ENCODE measurements at regions not wholly inside any gene's neighbourhood (a gene's known extent, or its start where the extent isn't known, plus 50 kb on each side); places are given as distances from the start of the nearest gene placed in this dataset.

- peak overlapping the region; percentile 69 to 89 for H3K9ac ChIP-seq (ENCODE audit: low read depth in 1 of 2, low read length in 2 of 2)
- 17% methylated on average over 2 of the region's 2 CpGs for WGBS
- peak overlapping the region; percentile 80 to 99 for H3K27ac ChIP-seq (ENCODE audit: low read depth in 1 of 2, low read length in 2 of 2)
- H3K4me1 ChIP-seq (ENCODE audit: control insufficient read depth in 4 of 4, insufficient read depth in 4 of 4, low read length in 3 of 4), result peaks cover 11 to 43% (median 31%) of the 10 kb centered on the region in 4 donors
- no peaks in the 10 kb centered on the region for H3K36me3 ChIP-seq (ENCODE audit: control insufficient read depth in 4 of 4, insufficient read depth in 3 of 4, low read depth in 1 of 4, low read length in 3 of 4)
- peak overlapping the region in 2 of 3 donors; percentile 22 to 28 for H3K4me3 ChIP-seq (ENCODE audit: low read depth in 1 of 3, low read length in 3 of 3)
- H3K27me3 ChIP-seq (ENCODE audit: control insufficient read depth in 4 of 4, insufficient read depth in 4 of 4, low read length in 3 of 4), result no peaks in the 10 kb centered on the region
- H3K9me3 ChIP-seq (ENCODE audit: control insufficient read depth in 4 of 4, low read length in 3 of 4), result no peaks in the 10 kb centered on the region
- TF ChIP-seq MAX (IDR thresholded peaks at IDR 0.05) (no peak), HNF4A (conservative IDR thresholded peaks at IDR 0.05) (peak in 1 of 2 donors; percentile 8), HNF4G (IDR thresholded peaks at IDR 0.05) (no peak), RXRA (IDR thresholded peaks at IDR 0.05) (no peak), NR2F2 (IDR thresholded peaks at IDR 0.05) (no peak), JUND (IDR thresholded peaks at IDR 0.05) (no peak), FOXA2 (IDR thresholded peaks at IDR 0.05) (no peak), RAD21 (IDR thresholded peaks at IDR 0.05) (no peak), ATF3 (IDR thresholded peaks at IDR 0.05) (no peak), SP1 (IDR thresholded peaks at IDR 0.05) (no peak), FOXA1 (IDR thresholded peaks at IDR 0.05) (no peak), CTCF (IDR thresholded peaks at IDR 0.05; ENCODE audit: low read depth, low read length, missing input control) (no peak), TAF1 (conservative IDR thresholded peaks at IDR 0.05) (peak; percentile 57), EGR1 (IDR thresholded peaks at IDR 0.05; ENCODE audit: low read depth in 2 of 2) (no peak), ZBTB33 (IDR thresholded peaks at IDR 0.05) (no peak), REST (IDR thresholded peaks at IDR 0.05) (no peak)
- DNase-seq (ENCODE audit: low spot score), result no peak
Measured at GRCh38 chr15:58331560-58331912, 100.3 kb upstream of the LIPC start.

Data from liver (tissue), 8 donors.